ENCODE measurements at regions not wholly inside any gene's neighbourhood (a gene's known extent, or its start where the extent isn't known, plus 50 kb on each side); places are given as distances from the start of the nearest gene placed in this dataset.

- Histone ChIP-seq H3K9me3 (ENCODE audit: insufficient read depth in 2 of 2, low read depth in 1 of 2, low read length in 1 of 2) (no peaks in the 10 kb centered on the region), H2AFZ (ENCODE audit: low read length) (no peak overlapping the region), H4K20me1 (replicated peaks in 1 of 2; ENCODE audit: control insufficient read depth in 1 of 2, insufficient read depth in 2 of 2, low read length in 2 of 2) (no peaks in the 10 kb centered on the region), H3K27ac (ENCODE audit: low read depth, low read length) (no peak overlapping the region), H2BK12ac (ENCODE audit: low read depth, low read length) (no peak overlapping the region), H3K36me3 (ENCODE audit: control insufficient read depth in 2 of 4, insufficient read depth in 4 of 4, low read length in 3 of 4) (no peaks in the 10 kb centered on the region), H3K4ac (replicated peaks; ENCODE audit: insufficient read length, low read depth, low read length) (no peak overlapping the region), H2BK5ac (ENCODE audit: low read depth, low read length) (no peak overlapping the region), H3K23me2 (ENCODE audit: low read depth, low read length) (no peaks in the 10 kb centered on the region), H3K23ac (ENCODE audit: insufficient read length) (no peak overlapping the region), H2AK5ac (ENCODE audit: low read depth, low read length) (no peak overlapping the region), H3K79me2 (ENCODE audit: control insufficient read depth in 1 of 2, insufficient read depth in 2 of 2, low read length in 2 of 2) (no peaks in the 10 kb centered on the region), H4K5ac (ENCODE audit: insufficient read length, low read depth, low read length) (no peak overlapping the region), H3K27me3 (replicated peaks in 1 of 4; ENCODE audit: control insufficient read depth in 3 of 4, extremely low read depth in 1 of 4, insufficient read depth in 3 of 4, low read length in 3 of 4) (no peaks in the 10 kb centered on the region), H4K91ac (replicated peaks; ENCODE audit: insufficient read length, low read length) (no peak overlapping the region), H3K18ac (ENCODE audit: extremely low read depth, low read length) (no peak overlapping the region), H3K4me3 (ENCODE audit: extremely low read depth in 1 of 4, insufficient read depth in 2 of 4, low read depth in 3 of 4, low read length in 4 of 4) (no peak overlapping the region), H3K9ac (replicated peaks in 1 of 4; ENCODE audit: extremely low read depth in 1 of 4, low read depth in 3 of 4, low read length in 3 of 4) (no peak overlapping the region), H3K56ac (replicated peaks; ENCODE audit: insufficient read length, low read depth, low read length) (no peak overlapping the region), H3K4me1 (replicated peaks in 1 of 4; ENCODE audit: control insufficient read depth in 3 of 4, insufficient read depth in 4 of 4, low read length in 3 of 4) (no peaks in the 10 kb centered on the region), H4K8ac (ENCODE audit: extremely low read depth, insufficient read depth, low read length) (no peak overlapping the region), H3K14ac (ENCODE audit: insufficient read length) (no peak overlapping the region), H3K79me1 (ENCODE audit: low read depth, low read length) (no peaks in the 10 kb centered on the region), H2BK120ac (replicated peaks; ENCODE audit: low read depth, low read length) (no peak overlapping the region), H2BK15ac (ENCODE audit: low read length) (no peak overlapping the region), H3K4me2 (ENCODE audit: insufficient read depth in 1 of 2, low read depth in 2 of 2, low read length in 2 of 2) (no peak overlapping the region), H2BK20ac (ENCODE audit: low read length) (no peak overlapping the region)
- ChIA-PET CTCF (ENCODE audit: partially characterized antibody) (no interaction called here), POLR2A (ENCODE audit: partially characterized antibody) (no interaction called here)
- FAIRE-seq (no peak), DNase-seq (ENCODE audit: low read depth in 1 of 2, low spot score in 2 of 2) (no peak)
- 100% methylated on average over 1 of the region's 1 CpG; no CpG with 5 or more reads in 1 of the 2 experiments for WGBS, 2 experiments (ENCODE audit: extremely low coverage in 1 of 2, insufficient coverage in 1 of 2, insufficient read length in 1 of 2, insufficient replicate concordance in 2 of 2, low coverage in 1 of 2, low lambda C conversion rate in 2 of 2, missing lambda C conversion rate in 1 of 2)
- no peak for TF ChIP-seq RXRA (IDR thresholded peaks at IDR 0.05; ENCODE audit: insufficient read depth, low read depth, low read length)
Measured at GRCh38 chr11:104731890-104732289, 166.4 kb downstream of the CASP12 start.

All from H1 (cell line).